AG08396 (cell line): ENCODE measurements at regions not wholly inside any gene's neighbourhood (a gene's known extent, or its start where the extent isn't known, plus 50 kb on each side); places are given as distances from the start of the nearest gene placed in this dataset.

Source experiments
- DNase-seq: peaks from one replicate; pipeline ENCODE4 v3.0.0; 2012; ENCODE audit warnings: low spot score, mixed read lengths

GRCh38 chr5:135120951-135121350 is 86.9 kb upstream of the PITX1 start:
- DNase-seq, result no peak

DNA sequence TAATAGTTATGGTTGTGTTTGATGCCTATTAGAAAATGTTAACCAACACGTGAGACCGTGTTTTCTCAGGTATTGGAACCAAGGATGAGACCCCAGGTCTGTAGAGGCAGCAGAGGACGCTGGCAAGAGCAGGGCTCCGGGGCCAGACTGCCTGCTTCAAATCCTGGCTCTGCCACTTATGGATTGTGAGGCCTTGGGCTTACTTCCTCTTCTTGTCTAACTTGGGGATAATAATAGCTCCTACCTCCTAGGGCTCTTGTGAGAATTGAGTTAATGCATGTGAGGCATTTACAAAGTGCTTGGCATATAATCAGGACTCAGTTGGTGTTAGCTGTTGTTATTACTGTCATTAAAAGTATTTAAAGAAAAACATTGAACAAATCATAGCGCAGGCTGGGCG is 85.5 kb upstream of the PITX1 start:
- no peak for DNase-seq

GRCh38 chr5:135117590-135117989 is 83.6 kb upstream of the PITX1 start:
- no peak for DNase-seq

GRCh38 chr5:135116160-135116561 is 82.1 kb upstream of the PITX1 start:
- DNase-seq, result no peak

- DNase-seq, result no peak
Measured at GRCh38 chr5:135115591-135115990, 81.6 kb upstream of the PITX1 start.

DNA sequence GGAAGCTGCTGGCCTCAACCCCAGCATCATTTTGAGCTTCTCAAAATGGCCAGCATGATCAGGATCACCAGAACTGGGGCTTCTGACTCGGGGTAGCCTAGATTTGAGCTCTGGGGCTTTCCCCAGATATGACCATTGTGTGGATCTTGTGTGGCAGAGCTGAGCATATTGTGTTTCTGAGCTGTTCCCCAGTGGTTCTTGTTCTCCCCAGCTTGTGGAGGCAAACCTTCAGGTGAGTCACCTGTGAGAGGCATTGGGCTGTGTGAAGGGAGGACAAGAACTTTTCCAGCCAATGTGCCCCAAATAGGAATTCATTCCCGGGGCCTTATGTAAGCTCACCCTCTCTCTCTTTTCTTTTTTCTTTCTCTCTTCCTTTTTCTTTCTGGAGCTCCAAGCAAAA is 80.7 kb upstream of the PITX1 start:
- no peak for DNase-seq

- DNase-seq, result no peak
Measured at GRCh38 chr5:135112008-135112725, 78.1 kb upstream of the PITX1 start.

DNA sequence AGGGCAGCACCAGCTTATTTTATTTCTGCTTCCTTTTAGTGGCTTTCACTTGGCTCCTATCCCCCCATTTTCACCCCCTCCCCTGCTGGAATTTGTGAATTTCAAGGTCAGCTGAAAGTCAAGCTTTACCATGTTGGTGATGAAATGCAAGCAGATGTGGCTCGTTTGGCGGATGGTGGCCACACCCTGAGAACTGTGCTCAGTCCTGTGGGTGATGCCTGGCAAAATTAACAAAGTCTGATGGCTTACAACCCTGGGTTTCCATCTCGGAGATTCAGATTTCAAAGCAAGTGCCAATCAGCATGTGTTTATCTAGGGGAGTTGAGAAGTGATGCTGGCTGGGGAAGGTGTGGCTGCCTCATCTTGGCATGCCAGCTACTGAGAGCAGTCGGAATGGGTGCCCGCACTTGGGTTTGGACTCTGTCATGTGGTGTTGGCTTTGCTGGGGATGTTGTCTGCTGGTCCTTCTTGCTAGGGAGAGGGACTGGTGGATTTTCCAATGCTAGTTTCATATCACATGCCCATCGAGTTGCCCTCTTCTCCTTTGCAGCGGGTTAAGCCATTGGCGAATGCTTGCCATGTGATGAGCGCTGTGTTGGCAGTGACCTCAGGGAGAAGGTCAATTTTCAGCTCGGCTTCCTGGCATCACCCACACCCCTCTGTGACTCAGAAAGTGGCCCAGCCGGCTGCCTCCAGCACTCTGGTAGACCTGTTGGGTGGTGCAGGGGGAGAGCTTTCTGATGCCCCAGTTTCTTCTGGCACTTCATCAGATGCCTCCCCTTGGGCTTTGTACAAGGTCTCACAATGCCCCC is 77.0 kb upstream of the PITX1 start:
- DNase-seq, result no peak

- no peak for DNase-seq
Measured at GRCh38 chr5:135108992-135109391, 75.0 kb upstream of the PITX1 start.

- DNase-seq, result no peak
Measured at GRCh38 chr5:135108569-135108968, 74.5 kb upstream of the PITX1 start.

DNA sequence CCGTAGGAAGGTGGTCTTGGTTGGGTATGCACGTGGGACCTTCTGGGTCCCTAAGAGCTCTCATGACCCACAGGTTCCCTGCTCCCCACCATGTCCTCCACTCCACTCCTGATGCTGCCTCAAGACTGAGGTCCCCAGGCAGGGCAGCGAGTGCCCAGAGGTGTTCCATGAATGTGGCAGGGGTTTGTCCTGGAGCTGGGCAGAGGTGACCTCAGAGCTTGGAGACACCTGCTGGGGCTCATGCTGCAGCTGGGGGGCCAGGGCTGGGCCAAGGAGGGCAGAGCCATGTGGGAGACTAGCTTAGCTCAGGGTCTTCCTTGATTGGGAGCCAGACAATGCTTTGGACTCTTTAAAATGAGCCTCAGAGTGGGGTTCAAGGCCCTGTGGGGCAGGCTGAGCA is 74.0 kb upstream of the PITX1 start:
- no peak for DNase-seq

GRCh38 chr5:135106610-135107471 is 72.8 kb upstream of the PITX1 start:
- DNase-seq, result no peak

DNA sequence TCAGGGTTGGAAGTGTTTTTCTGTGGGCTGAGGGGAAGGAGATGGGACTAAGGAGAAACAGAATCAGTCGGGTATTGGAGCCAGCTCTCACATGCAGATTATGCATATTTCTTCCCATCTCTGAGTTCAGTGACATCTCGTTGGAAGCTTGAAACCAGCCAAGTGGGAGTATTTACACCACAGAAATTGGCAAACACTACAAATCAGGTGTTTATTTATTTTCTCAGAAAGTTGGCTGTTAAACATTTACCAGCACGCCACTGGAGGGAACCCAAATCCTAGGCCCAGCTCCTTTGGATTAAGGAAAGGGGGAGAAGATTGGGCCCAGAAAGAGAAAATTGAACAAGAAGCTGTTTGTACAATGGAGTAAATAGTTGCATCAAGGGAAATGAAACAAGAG is 72.1 kb upstream of the PITX1 start:
- no peak for DNase-seq

DNA sequence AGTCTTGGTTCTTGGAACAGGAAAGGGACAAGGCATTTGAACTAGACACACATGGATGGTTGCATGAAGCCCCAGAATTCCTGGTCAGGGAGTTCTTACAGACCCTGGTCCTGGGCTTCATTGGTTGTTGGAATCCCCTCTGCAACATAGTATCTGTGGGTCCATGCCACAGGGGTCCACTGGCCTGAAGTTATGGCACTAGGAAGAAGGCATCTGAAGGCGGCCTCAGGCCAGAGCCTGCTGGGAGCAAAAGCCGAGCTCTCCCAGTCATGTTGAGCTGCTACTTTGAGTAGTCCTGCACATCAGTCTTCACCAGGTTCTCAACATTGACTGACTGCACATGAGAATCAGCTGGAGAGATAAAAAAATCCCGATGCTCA is 71.1 kb upstream of the PITX1 start:
- DNase-seq, result no peak

- DNase-seq, result no peak
Measured at GRCh38 chr5:135103575-135103853, 69.5 kb upstream of the PITX1 start.

GRCh38 chr5:135102716-135103574 is 68.9 kb upstream of the PITX1 start:
- DNase-seq, result no peak

DNA sequence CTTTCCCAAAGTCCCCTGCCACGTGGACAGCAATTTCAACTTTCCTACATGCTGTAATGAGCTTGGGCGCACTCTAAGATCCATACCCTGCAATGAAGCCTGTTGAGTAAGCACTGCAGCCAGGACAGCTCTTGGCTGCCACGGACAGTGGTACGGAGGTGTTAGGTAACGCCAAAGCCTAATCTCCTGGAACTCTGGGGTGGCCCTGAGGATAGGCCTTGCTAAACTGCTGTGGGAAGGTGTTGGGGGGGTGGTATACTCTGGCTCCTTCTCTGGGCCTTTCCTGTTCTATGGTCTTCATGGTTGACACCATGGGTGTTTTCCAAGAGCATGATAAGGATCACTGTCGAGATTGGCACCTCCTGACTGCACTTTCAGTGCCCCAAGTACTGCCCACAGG is 66.4 kb upstream of the PITX1 start:
- no peak for DNase-seq

- no peak for DNase-seq
Measured at GRCh38 chr5:135100011-135100410, 66.0 kb upstream of the PITX1 start.

GRCh38 chr5:135097390-135097789 is 63.4 kb upstream of the PITX1 start:
- no peak for DNase-seq

GRCh38 chr5:135095871-135096270 is 61.8 kb upstream of the PITX1 start:
- DNase-seq, result no peak

GRCh38 chr5:135095052-135095715 is 61.2 kb upstream of the PITX1 start:
- DNase-seq, result no peak
